ENCODE measurements at regions not wholly inside any gene's neighbourhood (a gene's known extent, or its start where the extent isn't known, plus 50 kb on each side); places are given as distances from the start of the nearest gene placed in this dataset.
"Not testable (repeated sequence)": the region's sequence is repeated elsewhere in the genome, so short reads cannot be mapped to it uniquely, and the experiment has no call there.

GRCh38 chr5:103829585-103829984, 267.0 kb upstream of the NUDT12 start:
- in situ Hi-C loops (cut with HindIII; ENCODE audit: low sequenced_read_pairs), result no loop called here

DNA sequence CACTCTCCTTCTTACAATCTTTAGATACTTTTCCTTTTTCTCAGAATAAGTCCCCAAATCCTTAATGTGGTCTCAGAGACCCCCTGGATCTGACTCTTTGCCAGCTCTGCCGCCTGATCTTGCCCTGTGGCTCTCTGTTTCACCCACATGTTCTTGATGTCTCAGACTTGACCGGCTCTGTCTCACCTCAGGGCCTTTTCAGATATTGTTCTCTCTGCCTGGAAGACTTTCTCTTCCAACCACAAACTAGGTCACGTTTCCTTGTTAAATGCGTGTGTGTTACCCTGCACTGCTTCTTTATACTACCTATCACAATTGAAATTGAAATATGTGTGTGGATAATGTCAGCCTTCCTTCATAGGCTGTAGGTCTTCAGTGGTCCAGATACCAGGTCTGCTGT, 265.4 kb upstream of the NUDT12 start:
- in situ Hi-C loops (cut with HindIII; ENCODE audit: low sequenced_read_pairs), result no loop called here

DNA sequence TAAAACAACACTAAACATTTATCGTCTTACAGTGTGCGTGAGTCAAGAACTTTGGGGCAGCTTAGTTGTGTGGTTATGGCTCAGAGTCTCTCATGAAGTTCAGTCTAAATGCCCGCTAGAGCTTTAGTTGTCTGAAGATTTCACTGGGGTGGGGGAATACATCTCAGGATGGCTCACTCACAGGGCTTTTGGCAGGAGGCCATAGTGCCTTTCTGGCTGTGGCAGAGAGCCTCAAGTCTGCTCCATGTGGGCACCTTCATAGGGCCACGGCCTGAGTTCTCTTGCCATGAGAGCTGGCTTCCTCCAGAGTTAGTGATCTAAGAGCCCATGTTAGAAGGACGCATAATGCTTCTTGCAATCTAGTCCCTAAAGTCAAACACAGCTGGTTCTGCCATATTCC, 258.8 kb upstream of the NUDT12 start:
- in situ Hi-C loops (cut with HindIII; ENCODE audit: low sequenced_read_pairs), result no loop called here

DNA sequence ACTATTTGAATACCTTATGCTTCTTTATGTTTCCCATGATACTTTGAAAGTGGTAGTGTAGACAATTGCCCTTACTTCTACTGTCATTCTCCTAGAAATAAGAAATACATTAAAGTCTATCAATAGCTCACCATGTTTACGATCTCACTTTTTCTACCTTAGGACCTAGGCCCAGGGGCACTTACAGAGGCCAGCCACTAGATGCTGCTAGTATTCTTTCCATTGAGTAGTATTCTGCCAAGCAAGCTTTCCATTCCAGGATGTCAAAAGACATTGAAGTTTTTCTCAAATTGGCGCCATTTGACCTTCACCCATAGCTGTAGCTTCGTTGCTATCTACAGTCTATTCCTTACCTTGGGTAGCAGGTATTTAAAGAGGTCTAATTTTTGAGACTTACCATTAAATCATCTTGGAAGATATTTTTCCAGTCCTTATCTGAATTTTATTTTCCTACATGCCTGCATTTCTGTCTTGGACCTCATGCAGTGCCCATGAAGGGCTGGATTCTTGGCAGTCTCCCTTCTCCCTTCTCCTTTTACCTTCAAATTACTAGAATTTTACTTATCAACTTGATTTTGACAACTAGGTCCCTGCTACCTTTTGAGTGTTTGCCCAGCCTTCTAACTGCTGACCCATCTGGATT, 246.0 kb upstream of the NUDT12 start:
- in situ Hi-C loops (cut with HindIII; ENCODE audit: low sequenced_read_pairs), result no loop called here

DNA sequence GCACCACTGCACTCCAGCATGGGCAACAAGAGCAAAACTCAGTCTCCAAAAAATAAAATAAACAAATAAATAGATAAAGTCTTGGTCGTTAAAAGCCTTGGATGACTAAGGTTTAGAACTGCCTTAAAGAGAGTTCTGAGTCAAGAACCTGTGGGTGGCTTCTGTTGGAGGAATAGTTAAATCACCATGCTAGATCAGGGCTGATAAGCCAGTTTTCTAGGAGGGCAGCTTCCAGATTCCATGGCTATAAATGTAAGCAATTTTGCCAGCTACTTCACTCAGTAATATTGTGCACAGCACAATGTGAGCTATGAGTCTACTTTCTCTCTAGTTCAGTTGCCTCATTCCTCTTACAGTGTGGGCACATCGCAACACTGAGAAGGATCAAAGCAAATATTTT, 242.1 kb upstream of the NUDT12 start:
- in situ Hi-C loops (cut with HindIII; ENCODE audit: low sequenced_read_pairs), result no loop called here

DNA sequence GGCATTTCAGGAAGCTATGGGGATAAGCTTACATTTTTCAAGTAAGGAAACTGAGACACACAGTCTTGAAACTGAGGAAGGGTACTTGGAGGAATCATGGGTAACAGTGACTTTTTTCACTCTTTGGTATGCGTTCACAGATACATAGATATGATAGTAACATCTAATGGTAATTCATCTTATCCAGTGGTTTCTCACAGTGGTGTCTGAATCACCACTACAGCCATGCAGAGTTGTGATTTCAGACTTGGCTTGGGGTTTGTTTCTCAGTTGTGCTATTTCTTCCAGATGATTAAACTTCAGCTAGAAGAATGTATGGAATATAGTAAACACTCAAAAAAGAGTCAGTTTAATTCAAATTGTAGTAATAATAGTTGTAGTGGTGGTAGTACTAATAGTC, 239.1 kb upstream of the NUDT12 start:
- in situ Hi-C loops (cut with HindIII; ENCODE audit: low sequenced_read_pairs), result no loop called here

GRCh38 chr5:103800741-103801495, 238.3 kb upstream of the NUDT12 start:
- in situ Hi-C loops (cut with HindIII; ENCODE audit: low sequenced_read_pairs), result no loop called here

- in situ Hi-C loops (cut with HindIII; ENCODE audit: low sequenced_read_pairs), result no loop called here
These were observed 231.1 kb upstream of the NUDT12 start for GRCh38 chr5:103793595-103794182.

DNA sequence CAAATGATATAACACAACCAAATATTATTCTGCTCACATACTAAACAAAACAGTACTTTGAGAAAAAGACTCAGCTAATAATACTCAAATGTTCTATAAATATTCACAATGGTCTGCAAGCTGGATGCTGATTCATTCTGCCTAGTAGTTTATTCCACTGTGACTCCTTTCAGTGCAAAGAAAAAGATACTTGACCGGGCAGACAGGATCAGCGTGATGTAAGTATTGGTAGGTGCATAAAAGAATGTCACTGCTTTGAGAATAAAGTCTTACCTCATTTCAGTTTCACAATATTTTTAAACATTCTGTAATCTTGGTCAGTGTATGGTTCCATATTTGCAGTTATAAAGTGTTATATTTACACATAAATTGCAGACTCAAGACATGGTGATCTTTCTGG, 223.0 kb upstream of the NUDT12 start:
- in situ Hi-C loops (cut with HindIII; ENCODE audit: low sequenced_read_pairs), result no loop called here

DNA sequence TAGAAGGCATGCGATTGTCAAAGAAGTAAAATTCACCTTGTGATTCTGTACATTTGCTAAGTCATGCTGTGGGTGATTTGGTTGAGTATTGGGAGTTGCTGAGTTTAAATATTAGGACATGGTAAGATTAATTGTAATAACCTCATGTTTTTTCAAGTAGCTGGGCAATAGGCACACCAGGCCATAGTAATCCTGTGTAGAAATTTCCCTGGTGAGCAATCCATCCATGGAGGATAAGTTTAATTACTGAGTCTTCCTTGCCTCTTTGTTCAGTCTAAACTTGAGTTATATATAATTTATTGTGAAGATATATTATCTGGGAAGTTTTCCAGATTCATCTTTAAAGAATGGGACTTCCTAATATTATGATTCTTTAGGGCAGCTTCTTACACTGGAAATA, 221.1 kb upstream of the NUDT12 start:
- in situ Hi-C loops (cut with HindIII; ENCODE audit: low sequenced_read_pairs), result no loop called here

- in situ Hi-C loops (cut with HindIII; ENCODE audit: low sequenced_read_pairs), result no loop called here
These were observed 218.2 kb upstream of the NUDT12 start for GRCh38 chr5:103780794-103781193.

DNA sequence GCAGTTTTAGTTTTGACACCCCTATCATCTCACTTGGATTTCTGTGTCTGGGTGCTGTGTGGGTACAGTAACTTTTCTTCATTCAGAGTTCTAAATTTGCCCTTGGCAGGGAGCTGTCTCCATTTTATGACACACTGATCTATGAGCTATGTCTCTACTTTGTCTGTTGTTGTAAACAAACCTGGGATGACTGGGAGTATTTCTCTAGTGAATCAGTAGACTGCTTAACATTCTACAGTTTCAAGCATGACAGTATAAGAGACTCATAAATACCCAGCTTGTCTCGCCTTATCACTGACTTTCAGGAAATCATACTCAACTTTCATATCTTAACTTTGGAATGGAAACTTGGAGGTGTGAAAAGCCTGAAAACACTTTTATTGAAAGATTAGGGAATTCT, 212.1 kb upstream of the NUDT12 start:
- in situ Hi-C loops (cut with HindIII; ENCODE audit: low sequenced_read_pairs), result no loop called here

DNA sequence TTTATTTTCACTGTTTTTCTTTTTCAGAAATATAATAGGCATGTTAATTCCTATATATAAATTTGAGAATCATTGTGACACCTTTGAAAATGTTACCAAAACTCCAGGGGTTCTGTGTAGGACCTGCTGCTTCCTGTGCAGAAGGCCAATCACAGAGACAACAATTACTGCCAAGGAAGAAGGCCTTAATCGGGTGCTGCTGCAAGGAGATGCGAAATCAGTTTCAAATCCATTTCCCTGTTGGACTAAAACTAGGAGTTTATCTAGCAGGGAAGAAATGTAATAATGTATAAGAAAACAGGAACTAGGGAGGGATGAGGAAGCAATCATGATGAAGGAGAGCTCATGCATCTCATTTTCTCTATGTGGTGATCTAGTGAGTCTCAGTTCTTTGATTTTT, 209.7 kb upstream of the NUDT12 start:
- in situ Hi-C loops (cut with HindIII; ENCODE audit: low sequenced_read_pairs), result no loop called here

- in situ Hi-C loops (cut with HindIII; ENCODE audit: low sequenced_read_pairs), result no loop called here
These were observed 201.8 kb upstream of the NUDT12 start for GRCh38 chr5:103764403-103764802.

DNA sequence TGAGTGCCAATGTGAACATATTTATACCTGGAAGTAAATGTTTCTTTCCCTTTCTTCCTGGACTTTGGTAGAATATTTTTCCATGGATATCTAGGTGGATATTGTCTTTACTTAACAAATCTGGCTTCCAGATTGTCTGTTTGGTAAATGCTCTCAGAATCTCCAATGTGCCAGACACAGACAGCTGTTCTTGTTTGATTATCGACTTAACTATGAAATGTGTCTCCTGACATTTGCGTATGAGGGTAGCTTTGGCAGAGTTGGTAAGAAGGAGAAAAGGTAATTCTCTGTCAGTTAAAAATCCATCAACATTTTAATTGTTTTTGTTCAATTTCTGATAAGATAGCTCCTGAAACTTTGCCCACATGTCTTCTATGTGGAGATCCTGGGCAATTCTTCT, 196.4 kb upstream of the NUDT12 start:
- in situ Hi-C loops (cut with HindIII; ENCODE audit: low sequenced_read_pairs), result no loop called here

- in situ Hi-C loops (cut with HindIII; ENCODE audit: low sequenced_read_pairs), result no loop called here
These were observed 193.4 kb upstream of the NUDT12 start for GRCh38 chr5:103755974-103756373.

DNA sequence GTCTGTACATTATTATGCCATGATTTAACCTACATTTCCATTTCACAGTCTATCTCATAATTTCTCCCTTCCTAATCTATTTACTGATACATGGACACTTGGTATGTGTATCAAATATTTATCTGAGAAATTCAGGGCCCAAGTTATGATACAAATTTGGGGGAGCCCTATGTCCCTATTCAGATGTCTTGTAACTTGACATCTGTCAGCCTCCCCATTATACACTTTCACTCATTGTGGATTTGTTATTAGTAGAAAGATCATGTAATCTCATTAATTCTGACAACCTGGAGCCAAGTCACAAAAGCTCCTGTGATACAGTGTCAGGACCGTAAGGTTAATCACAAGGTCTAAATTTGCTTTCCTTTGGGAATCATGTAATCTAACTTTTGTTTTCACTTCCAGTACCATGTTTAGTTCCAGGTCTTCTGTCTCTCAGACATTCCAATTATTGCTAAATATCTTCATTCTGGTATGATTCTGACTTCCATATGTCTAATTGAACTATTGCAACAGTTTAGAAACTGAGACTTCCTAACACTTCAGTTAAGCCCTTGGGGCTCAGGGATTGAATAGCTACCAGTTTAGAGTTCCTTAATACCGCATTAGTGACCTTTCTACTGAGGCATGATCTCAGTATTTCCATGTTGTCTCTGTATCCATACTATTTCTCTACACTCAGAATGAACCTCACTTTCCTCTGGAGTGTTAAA, 182.9 kb upstream of the NUDT12 start:
- in situ Hi-C loops (cut with HindIII; ENCODE audit: low sequenced_read_pairs), result loop anchor here (10.0 kb wide), 1 partner anchor 241 kb away; no protein-coding TSS in a partner anchor

- in situ Hi-C loops (cut with HindIII; ENCODE audit: low sequenced_read_pairs), result loop anchor here (10.0 kb wide), 1 partner anchor 239 kb away; no protein-coding TSS in a partner anchor
These were observed 181.6 kb upstream of the NUDT12 start for GRCh38 chr5:103744159-103744558.

DNA sequence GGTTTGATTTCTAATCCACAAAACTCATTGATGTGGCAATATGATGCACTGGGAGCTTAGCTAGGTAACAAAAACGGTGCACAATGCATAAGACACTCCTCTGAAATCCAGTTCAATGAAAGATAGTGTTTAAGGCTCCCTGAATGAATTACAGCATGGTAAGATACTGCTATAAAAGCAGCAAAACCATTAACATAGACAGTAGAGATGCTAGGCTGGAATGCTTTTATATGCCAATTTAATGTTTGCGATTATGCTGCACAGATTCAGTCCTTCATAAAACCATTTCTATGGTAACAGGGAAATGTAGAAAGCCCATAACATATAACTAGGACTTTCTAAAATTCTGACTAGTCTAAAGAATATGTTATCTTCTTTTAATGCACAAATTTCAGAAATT, 180.8 kb upstream of the NUDT12 start:
- in situ Hi-C loops (cut with HindIII; ENCODE audit: low sequenced_read_pairs), result loop anchor here (10.0 kb wide), 1 partner anchor 239 kb away; no protein-coding TSS in a partner anchor

- in situ Hi-C loops (cut with HindIII; ENCODE audit: low sequenced_read_pairs), result loop anchor here (10.0 kb wide), 1 partner anchor 237 kb away; no protein-coding TSS in a partner anchor
These were observed 179.4 kb upstream of the NUDT12 start for GRCh38 chr5:103741984-103742383.

DNA sequence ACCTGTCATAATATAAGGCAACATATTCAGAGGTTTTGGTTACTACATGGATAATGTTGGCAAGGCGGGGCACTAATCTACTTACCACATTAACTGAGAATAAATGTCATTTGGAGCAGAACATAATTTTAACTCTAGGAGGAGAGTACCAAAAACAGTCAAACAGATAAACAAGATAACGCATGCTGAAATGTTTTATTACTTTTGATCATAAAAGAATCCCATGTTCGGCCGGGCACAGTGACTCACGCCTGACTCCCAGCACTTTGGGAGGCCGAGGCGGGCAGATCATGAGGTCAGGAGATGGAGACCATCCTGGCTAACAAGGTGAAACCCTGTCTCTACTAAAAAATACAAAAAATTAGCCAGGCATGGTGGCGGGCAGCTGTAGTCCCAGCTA, 173.8 kb upstream of the NUDT12 start:
- in situ Hi-C loops (cut with HindIII; ENCODE audit: low sequenced_read_pairs), result not testable (repeated sequence)

Measured in endothelial cell of hepatic sinusoid (primary cell).